HG03064 (cell line): ENCODE measurements at regions not wholly inside any gene's neighbourhood (a gene's known extent, or its start where the extent isn't known, plus 50 kb on each side); places are given as distances from the start of the nearest gene placed in this dataset.

ENCODE experiments used
- ATAC-seq: cut with Tn5 transposase; IDR thresholded peaks from one replicate; pipeline ENCODE4 v1.9.1; 2021; ENCODE audit warnings: low read depth; ENCODE audit not compliant: unreplicated experiment

GRCh38 chr2:118363604-118364003, 275.3 kb downstream of the INSIG2 start:
- no peak for ATAC-seq

- no peak for ATAC-seq
Measured at GRCh38 chr2:118356051-118356450, 267.8 kb downstream of the INSIG2 start.

GRCh38 chr2:118351796-118352195, 263.5 kb downstream of the INSIG2 start:
- ATAC-seq = no peak

GRCh38 chr2:118350621-118351020, 262.4 kb downstream of the INSIG2 start:
- ATAC-seq = no peak

- ATAC-seq = no peak
Measured at GRCh38 chr2:118349365-118349764, 261.1 kb downstream of the INSIG2 start.

GRCh38 chr2:118348380-118349034, 260.2 kb downstream of the INSIG2 start:
- ATAC-seq = no peak

- ATAC-seq = no peak
Measured at GRCh38 chr2:118345465-118345864, 257.2 kb downstream of the INSIG2 start.

- ATAC-seq = no peak
Measured at GRCh38 chr2:118340103-118340502, 251.8 kb downstream of the INSIG2 start.

GRCh38 chr2:118339386-118339785, 251.1 kb downstream of the INSIG2 start:
- ATAC-seq = no peak

- ATAC-seq = no peak
Measured at GRCh38 chr2:118333664-118334063, 245.4 kb downstream of the INSIG2 start.

- ATAC-seq = no peak
Measured at GRCh38 chr2:118325321-118325955, 237.2 kb downstream of the INSIG2 start.

- no peak for ATAC-seq
Measured at GRCh38 chr2:118322406-118322805, 234.1 kb downstream of the INSIG2 start.

- ATAC-seq = no peak
Measured at GRCh38 chr2:118321432-118322105, 233.3 kb downstream of the INSIG2 start.

GRCh38 chr2:118320658-118321057, 232.4 kb downstream of the INSIG2 start:
- no peak for ATAC-seq

GRCh38 chr2:118320196-118320595, 231.9 kb downstream of the INSIG2 start:
- no peak for ATAC-seq

- no peak for ATAC-seq
Measured at GRCh38 chr2:118319271-118319684, 231.0 kb downstream of the INSIG2 start.

GRCh38 chr2:118315606-118316005, 227.3 kb downstream of the INSIG2 start:
- ATAC-seq = no peak

GRCh38 chr2:118312969-118313756, 224.9 kb downstream of the INSIG2 start:
- ATAC-seq = no peak

- no peak for ATAC-seq
Measured at GRCh38 chr2:118310681-118311429, 222.6 kb downstream of the INSIG2 start.

GRCh38 chr2:118309946-118310680, 221.8 kb downstream of the INSIG2 start:
- ATAC-seq = peak; percentile 66
